HG02943 (cell line): ENCODE measurements at regions not wholly inside any gene's neighbourhood (a gene's known extent, or its start where the extent isn't known, plus 50 kb on each side); places are given as distances from the start of the nearest gene placed in this dataset.
"Not testable (repeated sequence)": the region's sequence is repeated elsewhere in the genome, so short reads cannot be mapped to it uniquely, and the experiment has no call there.

Source experiments
- ATAC-seq: cut with Tn5 transposase; IDR thresholded peaks from one replicate; pipeline ENCODE4 v1.9.1; 2021; ENCODE audit warnings: mild to moderate bottlenecking, low read depth, moderate library complexity; ENCODE audit not compliant: unreplicated experiment

DNA sequence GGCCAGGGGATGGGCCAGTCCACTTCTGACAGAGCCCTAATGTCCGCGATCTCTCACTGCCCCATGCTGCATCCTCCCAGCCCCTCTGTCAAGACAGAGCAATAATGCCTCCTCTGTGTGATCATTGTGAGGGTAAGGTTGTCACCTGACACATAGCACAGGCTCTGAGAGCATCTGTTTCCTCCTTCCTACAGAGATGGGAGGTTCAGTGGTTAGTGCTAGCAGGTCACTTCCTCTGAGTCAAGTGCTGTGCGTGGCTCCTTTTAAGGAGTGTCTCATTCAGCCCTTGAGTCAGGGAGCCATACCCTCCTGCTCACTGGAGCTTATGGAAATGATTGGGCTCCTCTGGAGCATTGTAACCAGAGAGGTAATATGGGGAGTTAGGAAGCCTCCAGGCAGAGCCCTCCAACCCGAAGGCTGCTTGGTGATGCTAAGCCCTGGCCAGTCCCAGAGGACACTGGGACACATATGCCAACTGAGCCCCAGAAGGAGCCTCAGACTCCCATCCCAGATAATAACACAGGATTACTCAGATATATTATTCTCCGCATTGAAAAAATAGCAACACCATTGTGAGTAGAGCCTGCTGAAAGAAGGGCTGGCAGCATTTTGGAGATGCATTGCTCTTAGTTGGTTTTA, 189.0 kb downstream of the GALNT1 start:
- no peak for ATAC-seq

DNA sequence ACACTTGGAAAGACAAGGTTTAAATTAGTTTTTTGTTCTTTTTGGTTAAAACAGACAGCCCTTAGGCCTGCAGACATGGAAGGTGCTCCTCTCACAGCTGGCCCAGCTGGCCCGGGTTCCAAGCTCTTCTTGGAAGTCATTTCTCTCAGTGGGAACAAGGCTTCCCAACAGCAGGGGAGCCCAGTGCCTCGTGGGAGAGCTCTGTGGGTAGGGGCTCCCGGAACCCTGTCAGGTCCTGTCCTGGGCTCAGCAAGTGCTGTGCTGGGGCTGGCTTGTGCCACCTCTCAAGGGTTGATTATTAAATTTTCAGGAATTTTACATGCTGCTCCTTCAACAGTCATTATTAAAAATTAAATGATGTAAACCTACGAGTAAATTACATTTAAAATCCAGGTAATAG, 189.6 kb downstream of the GALNT1 start:
- ATAC-seq, result no peak

DNA sequence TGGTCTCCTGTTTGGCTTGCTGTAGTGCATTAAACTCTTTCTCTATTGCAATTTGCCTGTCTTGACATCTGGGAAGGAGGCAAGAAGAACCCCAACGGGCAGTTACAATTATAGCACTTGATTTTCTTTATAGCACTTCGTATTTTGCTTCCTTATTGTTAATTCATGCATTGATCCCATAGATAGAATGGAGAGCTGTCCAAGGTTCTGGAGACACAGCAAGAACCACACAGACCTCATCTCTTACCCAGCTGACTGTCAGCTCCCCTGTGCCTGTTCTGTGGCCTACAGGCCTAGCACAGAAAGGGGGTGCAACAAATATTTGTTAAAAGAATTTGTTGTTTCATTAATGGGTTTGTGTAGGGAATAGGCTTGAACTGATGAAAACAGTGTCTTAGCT, 194.3 kb downstream of the GALNT1 start:
- no peak for ATAC-seq

DNA sequence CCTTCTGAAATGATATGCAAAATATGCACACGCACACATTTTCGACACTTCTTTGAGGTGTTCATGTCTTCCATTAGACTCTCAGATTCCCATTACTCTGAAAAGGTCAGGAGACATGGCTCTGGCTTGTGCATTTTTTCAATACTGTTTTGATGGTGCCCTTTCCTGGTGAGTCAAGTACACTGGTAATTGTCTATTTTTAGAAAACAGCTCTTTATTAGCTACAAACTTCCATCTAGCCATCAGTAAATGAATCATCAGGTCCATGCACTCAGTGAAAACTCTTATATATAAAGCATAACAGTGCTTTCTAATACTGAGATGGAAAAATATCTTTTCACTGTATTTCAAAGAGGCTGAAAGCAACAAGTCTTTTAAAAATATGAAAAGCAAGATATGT, 194.9 kb downstream of the GALNT1 start:
- no peak for ATAC-seq

DNA sequence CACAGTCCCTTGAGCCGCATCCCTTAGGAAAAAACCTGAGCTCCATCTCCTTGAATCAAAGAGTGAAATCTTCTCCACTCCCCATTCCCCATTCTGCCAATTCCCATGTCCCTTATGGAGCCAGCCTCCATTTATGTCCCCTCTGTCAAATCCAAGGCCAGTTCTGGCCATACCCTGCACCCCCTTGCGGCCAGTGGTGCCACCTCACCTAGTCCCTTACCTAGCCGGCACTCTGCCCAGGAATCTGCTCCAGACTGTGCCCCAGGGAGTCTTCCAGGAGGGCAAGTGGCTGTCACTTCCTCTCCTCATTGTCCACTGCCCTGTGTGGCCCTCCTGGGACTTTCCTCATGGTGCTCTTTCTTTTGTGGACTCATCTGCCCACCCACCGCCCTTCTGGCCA, 195.4 kb upstream of the RMP24 start:
- ATAC-seq, result no peak

DNA sequence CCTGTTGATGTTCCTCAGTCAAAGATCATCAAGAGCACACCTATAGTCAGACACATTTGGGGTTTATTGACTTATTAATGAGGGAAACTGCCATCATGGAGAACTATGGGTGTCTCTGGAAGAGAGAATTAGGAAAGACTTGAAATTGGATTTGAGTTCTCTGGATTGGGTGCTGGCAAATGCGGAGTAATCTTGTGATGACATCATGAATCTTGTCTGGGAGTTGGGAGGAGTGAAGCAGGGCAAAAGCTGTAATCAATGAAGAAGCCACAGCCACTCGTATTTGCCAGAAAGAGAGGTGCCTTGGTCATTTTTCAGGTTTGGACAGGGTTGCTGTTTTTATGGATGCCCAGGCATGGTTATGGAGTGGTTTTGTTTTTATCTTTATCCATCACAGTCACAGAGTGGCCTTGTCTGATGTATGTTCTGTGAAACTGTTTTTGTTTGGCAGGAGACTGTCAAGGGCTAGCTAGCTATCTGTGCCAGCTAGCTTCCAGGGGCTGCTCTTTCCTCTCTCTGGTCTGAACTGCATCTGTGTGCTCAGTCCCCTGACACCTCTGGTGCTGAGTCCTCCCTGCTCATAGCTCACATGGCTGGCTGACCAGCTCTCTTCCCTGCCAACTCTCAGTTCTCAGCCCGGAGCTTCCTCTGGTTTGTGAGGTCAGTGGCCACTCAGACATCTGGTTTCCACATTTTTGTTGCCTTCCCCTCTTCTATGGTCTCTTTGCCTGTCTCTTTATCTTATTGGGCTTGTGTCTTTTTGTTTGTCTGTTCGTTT, 193.4 kb upstream of the RMP24 start:
- ATAC-seq, result no peak

DNA sequence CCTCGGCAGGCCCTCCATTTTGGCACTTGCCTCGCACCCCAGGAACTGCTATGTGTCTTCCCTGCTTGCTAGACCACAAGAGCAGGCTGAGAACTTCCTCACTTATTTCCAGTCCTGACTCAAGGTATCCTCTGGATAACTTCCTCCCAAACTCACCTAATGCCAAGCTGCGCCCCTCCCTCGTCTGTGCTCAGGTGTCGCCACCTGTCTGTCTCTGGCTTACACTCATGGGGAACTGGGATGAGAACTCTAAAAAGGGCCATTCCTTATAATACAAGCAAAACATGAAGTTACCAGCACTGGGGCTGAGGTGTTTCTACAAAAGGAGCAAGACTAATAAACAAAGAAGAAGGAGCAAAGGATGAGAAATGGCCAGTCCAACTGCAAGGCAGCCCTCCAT, 191.5 kb upstream of the RMP24 start:
- no peak for ATAC-seq

DNA sequence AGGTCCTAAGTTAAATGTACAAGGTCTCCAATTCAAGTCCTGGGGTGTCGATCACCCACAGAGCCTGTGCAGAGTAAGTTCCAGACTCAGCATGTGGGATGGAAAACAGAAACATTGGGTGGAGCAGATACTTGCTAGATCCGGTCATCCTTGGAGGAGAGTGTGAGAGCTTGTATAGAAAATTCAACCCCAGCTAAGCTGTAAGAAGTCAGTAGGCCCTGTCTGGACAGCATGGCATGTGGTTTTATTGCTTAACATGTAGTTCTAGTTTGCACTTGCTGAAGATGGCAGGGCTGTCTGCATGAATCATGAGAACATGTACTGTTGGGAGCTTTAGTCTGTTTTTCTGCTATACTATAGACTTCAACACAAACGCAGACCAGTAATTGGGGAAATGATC, 189.6 kb upstream of the RMP24 start:
- ATAC-seq, result no peak

DNA sequence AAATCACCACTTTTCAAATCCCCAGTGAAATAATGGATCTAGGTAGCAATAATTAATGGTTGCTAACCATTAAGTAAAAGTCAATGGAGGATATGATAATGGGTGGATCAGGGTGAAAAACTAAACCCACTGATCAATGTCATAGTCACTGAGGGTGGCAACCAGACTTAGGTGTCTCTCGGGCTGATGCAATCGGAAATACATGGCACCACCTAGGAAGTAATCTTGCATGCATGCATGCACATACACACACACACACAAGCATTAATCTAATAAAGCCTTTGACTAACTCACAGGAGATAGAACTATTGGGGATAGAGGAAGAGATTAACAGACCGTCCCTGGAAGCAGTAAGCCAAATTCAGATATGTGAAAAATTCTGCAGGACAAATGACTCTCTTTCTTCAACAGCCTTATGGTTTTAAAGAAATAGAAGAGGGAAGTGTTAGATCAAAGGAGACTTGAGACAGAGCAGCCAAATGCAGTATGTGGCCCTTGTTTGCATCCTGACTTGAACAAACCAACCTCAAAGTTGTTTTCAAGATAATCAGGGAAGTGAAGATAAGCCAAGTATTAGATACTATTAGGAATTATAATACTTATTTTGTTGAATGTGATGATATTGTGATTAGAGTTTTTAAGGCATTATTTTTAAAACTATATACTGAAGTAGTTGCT, 186.0 kb upstream of the RMP24 start:
- ATAC-seq, result no peak

DNA sequence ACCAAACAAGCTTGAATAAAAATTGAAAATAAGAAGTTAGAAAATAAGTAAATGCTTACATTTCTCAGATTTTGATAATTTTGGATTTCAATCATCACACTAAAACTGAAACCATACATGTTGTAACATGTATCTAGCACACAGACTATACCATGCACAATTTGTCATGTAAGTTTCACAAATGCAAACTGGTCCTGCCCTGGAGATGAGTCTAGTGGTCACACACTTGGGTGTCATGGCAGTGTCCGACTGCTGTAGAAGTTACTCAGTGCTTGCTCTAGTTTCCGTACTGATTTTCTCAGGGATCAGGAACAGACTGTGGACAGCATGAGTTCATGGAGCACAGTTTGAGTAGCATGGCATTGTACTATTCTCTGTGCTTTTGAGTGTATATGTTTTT, 182.9 kb upstream of the RMP24 start:
- no peak for ATAC-seq

DNA sequence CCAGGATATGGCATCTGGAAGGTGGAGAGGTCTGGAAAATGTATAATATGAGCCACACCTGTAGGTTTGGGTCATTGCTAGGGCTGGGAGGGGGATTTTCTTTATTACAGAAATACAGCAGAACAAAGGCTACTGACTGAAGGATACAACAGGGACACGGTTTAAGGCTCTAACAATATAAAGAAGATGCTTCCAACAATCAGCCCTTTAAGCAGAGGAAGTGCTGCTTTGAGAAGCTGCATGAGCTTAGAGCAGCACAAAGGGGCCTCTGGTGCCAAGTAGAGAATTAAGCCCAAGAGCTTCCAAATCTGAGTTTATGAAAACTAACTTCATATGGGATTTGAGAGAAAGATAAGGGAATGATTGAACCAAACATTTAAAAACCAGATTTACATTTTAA, 174.5 kb upstream of the RMP24 start:
- ATAC-seq, result no peak

DNA sequence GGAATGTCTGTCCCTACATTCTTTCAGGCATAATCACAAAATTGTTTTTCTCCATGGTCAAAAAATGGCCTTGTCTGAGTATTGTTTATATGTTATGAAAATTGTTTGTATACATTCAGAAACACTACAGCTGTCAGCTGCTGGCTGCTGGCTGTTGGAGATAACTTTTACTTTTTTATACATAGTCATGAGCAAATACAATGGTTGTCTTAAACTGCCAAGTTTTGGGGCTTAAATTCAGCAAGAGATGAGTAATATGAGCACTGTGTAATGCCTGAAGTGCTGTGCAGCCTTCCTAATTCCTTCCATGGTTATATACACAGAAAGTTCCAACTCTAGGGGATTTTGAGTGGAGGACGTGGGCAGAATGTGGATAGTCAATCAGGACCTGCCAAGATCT, 168.9 kb upstream of the RMP24 start:
- no peak for ATAC-seq

DNA sequence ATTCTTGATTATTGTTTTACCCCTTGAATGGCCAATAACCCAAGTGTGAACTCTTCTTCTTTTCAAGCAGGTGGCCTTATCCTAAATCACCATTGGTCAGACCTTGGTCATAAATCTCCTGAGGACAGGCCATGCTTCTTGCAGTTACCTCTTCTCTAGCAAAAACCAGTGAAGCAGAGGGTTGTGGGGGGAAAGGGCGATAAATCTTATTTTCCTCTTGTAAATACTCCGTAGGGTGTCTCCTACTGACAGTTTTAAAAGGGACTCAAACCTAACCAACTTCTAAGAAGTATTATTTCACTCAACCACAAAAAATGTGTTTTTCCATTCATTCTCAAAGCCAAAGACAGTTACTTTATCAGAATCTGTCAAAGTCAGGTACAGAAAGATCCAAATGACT, 168.1 kb upstream of the RMP24 start:
- ATAC-seq, result no peak

DNA sequence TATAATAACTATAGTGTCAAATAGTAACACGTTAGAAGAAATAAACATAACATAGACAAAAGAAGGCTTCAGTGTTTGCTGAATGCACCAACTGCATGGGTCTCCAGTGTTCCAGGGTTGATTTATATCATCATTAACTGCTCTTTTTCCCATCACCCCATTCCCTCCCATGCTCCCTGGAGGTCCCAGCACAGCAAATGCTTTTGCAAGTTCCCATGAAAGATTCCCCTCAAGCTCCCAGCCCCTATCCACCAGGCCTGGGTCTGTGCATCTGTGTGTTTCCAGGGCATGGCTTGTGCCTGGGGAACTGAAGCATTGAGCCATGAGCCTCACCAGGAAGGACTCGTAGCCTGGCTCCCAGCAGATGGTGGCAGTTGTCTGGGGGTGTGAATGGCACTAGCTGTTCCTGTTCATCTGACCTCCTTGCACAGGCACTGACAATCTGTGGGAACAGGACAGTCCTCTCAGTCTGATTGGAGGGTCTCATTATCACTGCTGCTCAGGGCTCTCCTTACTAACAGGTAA, 164.6 kb upstream of the RMP24 start:
- ATAC-seq, result no peak

DNA sequence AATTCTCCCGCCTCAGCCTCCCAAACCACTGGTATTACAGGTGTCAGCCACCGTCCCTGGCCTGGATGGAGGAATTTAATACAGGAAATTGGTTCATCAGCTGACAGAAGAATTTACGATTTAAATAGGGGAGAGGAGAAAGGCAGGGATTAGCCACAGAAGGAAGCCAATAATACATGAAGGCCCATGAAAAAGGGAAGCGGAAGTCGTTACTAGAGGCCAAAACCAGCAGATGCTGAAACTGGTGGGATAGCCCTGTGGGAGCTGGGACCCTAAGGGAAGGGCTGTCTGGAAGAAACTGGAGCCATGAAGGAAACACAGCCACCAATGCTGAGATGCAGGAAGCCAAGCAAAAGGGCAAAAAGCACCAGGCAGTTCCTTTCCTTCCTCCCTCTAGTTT, 163.7 kb upstream of the RMP24 start:
- no peak for ATAC-seq

DNA sequence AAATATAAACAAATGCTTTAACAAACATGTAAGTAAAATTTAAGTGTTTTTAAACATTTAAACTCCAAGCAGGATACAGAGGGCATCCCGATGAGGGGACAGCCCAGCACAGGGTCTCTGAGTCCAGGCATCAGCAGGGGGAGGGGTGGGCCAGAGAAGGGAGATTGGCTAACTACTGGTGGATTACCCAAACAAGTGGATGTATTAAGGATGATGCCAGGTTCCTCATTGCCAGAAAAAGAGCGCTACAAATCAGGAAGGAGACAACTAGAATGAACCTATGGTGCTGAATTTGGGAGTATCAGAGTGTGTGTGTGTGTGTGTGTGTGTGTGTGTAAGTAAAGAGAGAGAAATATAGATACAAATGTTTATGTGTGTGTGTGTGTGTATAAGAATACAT, 162.0 kb upstream of the RMP24 start:
- ATAC-seq, result no peak

DNA sequence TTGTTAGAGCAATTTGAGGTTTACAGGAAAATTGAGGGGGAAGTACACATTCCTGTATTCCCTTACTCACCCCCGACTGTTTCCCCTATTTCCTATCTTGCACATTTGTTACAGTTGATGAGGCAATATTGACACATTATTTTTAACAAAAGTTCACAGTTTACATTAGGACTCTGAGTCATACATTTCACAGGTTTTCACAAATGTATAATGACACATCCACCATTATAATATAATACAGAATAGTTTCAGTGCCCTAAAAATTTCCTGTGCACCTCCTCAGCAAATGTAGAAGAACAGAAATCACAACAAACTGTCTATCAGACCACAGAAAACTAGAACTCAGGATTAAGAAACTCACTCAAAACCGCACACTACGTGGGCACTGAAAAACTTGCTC, 160.6 kb upstream of the RMP24 start:
- ATAC-seq, result no peak

DNA sequence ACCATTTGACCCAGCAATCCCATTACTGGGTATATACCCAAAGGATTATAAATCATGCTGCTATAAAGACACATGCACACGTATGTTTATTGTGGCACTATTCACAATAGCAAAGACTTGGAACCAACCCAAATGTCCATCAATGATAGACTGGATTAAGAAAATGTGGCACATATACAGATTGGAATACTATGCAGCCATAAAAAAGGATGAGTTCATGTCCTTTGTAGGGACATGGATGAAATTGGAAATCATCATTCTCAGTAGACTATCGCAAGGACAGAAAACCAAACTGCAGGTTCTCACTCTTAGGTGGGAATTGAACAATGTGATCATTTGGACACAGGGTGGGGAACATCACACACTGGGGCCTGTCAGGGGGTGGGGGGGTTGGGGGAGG, 157.5 kb upstream of the RMP24 start:
- ATAC-seq, result not testable (repeated sequence)

DNA sequence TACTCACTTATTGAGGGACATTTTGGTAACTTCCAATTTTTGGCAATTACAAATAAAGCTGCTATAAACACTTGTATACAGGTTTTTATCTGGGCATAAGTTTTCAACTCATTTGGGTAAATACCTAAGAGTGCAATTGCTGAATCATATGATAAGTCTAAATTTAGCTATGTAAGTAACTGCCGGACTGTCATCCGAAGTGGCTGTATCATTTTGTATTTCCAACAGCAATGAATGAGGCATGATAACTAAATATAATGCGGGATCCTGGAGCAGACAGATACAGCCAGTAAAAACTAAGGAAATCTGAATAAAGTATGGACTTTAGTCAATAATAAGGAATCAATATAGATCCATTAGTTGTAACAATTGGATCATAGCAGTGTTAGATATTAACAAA, 156.5 kb upstream of the RMP24 start:
- ATAC-seq, result no peak

DNA sequence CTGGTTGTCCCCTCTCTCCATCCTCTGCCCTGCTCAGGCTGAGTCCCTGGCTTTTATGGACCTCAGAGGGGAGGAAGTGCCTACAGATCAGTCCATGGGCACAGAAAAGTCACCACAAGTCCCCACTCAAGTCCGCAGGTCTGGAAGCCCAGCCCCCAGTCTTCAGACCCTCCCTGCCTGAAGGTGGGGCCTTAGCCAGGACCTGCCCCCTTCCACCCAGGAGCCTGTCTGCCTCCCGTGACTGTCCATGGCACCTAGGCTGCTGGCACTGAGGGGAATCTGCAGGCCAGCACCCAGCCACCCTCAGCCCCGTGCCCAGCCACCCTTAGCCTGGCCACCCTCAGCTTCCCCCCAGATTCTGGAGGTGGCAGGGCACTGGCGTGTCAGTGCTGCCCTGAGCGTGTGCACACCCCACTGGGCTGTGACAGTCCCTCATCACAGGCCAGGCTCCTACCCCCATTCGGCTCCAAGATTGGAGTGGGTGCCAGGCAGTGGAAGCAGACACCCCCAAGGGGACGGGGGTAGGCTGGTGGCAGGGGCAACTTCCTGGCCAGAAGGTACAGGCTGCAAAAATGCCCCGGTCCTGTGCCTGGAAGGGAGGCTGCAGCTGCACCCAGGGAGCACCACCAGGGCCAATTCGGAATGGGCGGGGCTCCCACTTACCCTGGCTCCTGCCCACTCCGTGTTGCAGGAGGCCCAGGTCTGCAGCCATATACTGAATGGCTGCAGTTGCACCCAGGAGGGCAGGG, 154.7 kb upstream of the RMP24 start:
- no peak for ATAC-seq

DNA sequence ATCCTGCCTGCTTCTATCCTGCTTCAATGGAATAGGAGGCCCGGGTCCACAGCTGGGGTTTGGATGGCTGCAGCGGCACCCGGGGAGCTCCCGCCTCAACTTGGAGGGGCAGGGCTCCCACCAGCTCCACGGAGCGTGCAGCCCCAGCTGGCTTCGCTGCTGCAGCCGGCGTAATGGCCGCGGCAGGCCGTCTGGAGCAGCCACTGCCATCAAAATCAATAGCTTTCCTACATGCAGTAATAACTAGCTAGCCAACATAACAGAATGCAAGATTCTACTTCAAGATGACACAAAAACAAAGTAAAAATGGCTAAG, 154.2 kb upstream of the RMP24 start:
- ATAC-seq, result no peak
